CD1c-positive myeloid dendritic cell (primary cell): ENCODE measurements at regions not wholly inside any gene's neighbourhood (a gene's known extent, or its start where the extent isn't known, plus 50 kb on each side); places are given as distances from the start of the nearest gene placed in this dataset.
"Not testable (repeated sequence)": the region's sequence is repeated elsewhere in the genome, so short reads cannot be mapped to it uniquely, and the experiment has no call there.

Source experiments
- DNase-seq: peaks from one replicate; pipeline ENCODE4 v3.0.0-alpha.2; 2016; ENCODE audit errors: extremely low spot score

DNA sequence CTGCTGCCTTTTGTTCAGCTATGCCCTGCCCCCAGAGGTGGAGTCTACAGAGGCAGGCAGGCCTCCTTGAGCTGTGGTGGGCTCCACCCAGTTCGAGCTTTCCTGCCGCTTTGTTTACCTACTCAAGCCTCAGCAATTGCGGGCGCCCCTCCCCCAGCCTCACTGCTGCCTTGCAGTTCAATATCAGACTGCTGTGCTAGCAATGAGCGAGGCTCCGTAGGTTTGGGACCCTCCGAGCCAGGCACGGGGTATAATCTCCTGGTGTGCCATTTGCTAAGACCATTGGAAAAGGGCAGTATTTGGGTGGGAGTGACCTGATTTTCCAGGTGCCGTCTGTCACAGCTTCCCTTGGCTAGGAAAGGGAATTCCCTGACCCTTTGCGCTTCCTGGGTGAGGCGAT lies 51.9 kb downstream of the DIPK2A start:
- not testable (repeated sequence) for DNase-seq

DNA sequence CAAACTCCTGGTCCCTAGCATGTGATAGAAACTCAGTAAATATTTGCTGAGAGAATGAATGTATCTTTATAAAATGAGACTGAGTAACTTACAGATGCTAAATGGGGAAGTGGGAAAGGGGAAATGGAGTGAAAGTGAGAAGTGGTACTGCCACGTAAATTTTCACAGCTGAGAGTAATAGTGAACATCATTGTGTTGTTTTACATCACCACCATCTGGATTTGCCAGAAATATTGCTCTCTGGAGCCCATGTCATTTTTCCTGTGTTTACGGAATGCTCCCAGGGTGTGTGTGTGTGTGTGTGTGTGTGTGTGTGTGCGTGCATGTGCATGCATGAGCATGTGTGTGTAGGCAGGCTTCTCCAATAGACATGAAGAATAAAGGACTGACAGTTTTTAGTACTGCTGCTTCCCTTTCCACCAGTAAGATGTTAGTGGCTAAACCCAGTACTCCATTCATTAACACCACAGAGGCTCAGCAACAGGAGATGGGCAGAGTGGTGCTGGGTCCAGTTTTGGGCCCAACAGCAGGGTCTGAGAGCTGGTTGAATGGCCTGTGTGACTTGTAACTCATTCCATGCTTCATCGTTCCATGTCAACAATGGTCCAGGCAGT lies 57.3 kb downstream of the DIPK2A start:
- peak; percentile 80 for DNase-seq

DNA sequence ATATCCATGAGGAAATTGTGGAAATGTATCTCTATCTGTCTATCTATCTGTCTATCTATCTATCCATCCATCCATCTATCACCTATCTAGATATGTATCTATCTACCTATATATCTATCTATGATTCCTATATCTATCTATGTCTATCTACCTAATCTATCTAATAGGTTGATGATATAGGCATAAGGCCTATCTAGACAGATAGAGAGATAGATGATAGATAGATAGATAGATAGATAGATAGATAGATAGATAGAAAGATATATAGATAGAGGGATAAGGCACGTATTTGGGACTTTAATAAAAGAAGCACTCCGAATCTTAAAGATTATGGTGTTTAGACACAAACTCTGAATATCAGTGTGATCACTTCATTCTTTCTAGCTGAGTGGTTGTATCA lies 58.1 kb downstream of the DIPK2A start:
- DNase-seq: no peak

DNA sequence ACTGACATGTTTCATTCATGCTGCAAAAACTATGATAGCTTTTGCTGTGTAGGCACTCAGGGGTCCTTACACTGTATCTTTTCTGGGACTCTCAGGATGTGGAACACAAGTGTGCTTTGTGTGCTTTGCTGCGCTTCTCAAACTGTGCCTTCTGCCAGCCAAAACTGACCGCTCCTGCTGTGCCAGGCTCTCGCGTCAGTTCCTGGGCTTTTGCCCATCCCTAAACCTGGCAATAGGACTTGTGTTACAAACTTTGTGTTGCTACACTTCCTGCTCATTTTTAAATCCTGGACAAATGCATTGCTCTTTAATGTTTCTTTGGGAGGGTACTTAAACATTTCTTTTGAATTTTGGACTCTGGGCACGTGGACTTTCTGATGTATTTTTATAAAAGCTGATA lies 60.3 kb downstream of the DIPK2A start:
- DNase-seq: no peak

DNA sequence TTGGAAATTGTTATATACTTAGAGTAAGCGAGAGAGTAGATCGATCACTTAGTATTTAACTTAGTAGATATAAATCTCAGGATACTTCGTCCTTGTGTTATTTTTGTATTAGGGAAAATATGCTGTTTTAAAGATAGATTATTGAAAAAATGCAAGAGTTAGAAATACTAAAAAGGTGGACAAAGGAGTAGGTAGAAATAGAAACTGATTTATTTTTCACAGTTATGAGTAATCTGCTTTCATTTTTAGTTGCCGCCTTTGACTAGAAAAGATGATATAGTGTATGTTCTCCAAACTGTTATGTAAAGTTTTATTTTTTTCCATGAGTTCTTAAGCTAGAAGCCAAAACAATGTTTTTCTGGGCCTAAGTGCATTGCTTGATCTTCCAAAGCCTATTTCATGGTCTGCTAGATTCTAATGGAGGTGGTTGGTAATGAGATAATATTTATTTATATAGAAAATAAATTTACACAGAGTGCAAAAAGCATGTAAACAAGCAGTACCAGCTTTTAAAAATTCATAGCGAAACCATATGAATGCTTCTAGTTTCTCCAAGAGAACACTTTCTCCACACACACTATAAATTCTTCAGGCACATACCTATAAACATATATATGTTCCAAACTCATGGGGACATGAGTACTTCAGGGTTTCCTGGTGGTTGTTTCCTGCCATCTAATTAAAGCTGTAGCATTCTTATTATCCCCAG lies 61.1 kb downstream of the DIPK2A start:
- DNase-seq: no peak

DNA sequence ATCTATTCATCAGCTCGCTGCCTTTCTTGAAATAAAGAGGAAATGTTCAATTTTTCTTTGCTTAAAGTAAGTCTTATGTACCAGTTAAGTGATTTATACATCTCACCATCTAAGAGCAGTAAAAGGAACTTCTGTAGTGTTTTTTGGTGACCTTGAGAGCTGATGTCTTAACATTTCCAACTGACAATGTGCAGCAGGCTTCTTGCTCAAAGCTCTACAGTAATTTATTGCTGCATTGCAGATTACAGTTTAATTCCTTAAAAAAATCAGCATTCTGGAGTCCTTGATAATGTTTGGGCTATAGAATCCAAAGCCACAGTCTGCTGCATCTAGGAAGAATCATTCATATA lies 61.6 kb downstream of the DIPK2A start:
- no peak for DNase-seq

DNA sequence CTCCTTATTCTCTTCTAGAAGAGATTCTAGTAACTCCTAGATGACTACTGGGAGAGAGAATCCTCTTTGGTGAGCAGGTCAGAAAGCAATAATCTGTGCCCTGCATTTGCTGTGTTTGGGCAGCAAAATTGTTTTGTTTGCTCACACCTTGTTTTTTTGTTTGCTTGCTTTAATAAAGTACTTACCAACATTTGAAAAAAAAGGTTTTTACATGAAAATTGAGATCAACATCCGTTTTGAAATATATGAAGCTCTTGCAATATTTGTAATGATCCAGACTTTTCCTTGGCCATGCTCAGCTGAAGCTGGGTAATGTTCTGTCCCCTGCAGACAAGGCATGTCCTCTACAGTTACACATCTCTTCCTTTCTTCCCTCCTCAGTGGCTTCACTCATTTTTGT lies 62.2 kb downstream of the DIPK2A start:
- no peak for DNase-seq

DNA sequence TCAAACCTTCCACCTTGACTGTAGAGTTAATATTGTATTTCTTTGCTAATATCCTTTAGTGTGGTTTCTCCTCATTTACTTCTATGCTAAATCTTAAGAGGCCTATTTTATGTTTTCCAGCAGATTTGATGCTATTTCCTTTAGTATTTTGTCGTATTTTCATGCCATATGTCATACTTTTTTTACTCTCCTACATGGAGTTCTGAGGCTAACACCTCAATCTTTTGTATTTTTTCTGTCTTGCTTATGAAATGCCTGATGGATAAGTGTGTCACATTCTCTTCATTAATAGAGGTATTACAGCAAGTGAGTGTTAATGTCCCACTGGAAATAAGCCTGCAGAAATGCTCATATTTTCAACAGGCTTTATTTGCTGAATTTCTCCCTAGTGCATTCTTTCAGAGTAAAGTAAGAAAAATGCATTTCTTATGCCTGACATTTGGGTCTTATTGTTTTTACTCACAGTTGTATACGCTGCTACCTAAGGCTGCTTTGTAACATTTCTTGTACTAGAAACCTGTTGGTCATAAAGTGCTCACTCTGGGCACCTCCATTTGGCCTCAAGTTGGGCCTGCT lies 63.2 kb downstream of the DIPK2A start:
- no peak for DNase-seq

DNA sequence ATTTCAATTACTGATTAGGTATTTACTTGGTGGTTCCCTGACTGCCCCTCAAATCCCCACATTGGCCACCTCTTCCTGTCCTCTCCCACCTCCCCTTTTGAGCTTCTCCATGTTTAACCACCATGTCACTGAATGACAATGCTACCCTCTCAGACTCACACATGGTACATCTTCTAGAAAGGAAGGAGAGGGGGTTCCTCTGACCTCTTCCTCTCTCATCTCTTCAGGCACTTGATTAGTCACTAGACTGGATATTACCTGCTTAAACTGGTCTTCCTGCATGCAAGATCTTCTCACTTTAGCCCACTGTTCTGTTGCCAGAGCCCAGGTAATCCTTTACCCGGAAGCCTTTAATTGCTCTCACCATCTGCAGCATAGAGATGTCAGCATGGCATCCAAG lies 64.9 kb downstream of the DIPK2A start:
- no peak for DNase-seq

DNA sequence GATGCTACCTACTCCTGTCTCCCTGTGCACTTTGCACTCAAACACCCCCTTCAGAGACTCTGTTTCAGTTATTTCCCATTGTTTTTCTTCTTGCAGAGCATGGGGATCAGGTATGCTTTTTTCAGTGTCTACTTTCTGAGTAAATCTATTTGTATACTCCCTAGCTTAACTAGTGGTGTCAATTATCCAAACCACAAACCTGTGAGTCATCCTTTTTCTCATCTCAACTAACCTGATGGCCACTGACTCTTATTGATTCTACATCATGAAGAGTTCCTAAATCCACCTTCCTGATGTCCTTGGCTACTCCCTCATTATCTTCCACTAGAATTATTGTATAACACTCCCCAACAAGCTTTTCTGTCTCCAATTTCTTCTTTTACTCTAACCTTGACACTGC lies 68.0 kb downstream of the DIPK2A start:
- DNase-seq: no peak

DNA sequence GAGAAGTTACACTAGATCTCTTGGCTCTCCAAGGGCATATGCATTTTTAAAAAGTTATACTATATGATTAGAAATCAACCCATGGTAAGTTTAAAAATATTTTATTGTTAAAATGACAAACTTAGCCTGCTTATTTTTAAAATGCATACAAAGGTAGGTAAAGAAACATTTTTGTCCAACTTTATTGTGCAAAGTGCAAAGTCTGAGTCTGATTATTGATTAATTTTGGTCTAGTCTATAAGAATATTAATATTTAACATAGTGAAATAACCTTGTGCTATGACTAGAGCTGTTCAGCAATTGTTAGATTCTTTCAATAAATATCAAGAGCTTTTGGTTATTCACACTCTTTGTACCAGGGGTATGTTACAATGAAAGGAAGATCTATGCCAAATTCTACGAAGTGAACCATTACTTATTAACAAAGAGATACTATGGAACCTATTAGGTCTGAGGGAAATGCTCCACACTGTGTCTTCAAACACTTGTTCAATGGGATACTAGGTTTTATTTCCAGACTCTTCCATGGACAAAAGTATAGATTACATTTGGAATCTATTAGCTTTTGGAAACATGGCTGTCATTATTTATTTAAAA lies 70.4 kb downstream of the DIPK2A start:
- DNase-seq: no peak

DNA sequence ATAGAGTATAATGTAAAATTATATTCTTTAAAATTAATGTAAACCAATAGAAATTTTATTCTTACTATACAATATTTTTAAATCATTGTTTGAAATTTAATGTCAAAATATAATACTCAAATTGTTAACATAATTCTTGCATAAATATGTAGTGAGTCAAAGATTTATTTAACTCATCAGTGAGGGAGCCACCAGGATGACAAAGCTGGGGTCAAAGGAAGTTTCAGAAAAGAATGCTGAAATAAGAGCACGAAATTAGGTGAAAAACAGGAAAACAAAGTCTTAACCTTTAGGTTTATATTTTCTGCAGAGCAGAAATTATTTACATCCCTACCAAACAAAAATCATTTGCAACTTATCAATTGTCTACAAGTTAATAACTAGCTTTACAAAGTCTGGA lies 74.1 kb downstream of the DIPK2A start:
- DNase-seq: no peak

DNA sequence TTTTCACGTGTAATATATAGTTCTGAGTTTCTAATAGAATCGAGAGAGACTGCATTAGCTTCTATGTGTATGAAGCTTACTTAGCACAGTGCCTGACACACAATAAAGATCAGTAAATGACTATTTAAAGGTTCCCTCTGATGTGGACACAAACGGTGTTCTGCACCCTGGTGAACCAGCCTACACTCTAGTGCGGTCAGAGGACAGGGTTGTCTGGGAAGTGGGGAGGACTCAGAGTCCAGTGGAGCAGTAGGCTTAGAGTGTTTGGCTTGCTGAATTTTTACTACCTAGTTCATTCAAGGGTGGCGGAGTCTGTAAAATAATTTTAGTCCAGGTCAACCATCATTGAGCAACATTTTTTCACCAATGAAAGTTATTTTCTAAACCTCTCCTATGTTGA lies 77.8 kb downstream of the DIPK2A start:
- DNase-seq: no peak

DNA sequence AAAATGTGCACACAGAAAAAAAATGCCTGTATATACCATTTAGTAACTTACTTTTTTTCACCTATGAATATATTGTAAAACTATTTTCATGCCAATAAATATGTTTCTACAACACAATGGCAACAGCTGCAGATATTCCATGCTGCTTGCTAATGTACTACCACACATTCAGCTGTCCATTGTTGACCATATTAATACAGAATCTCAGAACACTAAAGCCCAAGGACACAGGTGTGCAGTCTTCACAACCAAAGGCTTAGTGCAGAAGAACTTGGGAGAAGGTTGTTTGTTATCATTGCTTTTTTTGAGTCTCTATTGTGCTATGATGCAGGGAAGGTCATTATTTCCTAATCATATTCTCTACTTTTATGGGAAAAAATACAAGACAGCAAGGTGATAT lies 79.6 kb downstream of the DIPK2A start:
- no peak for DNase-seq

DNA sequence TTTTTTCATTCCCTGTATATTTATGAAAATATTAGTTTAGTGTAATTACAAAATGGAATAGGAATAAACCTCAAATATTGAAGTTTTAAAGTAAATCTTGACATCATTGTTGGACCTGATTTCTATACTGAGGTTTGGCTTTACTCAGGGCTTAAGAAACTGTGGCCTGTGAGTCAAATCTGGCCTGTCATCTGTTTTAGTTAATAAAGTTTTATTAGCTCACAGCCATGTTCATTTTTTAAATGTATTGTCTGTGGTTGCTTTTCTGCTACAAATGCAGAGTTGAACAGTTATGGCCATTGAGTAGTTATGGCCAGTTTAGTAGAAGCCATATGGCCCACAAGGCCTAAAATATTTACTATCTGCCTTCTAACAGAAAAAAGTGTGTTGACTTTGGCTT lies 80.7 kb downstream of the DIPK2A start:
- DNase-seq: no peak

DNA sequence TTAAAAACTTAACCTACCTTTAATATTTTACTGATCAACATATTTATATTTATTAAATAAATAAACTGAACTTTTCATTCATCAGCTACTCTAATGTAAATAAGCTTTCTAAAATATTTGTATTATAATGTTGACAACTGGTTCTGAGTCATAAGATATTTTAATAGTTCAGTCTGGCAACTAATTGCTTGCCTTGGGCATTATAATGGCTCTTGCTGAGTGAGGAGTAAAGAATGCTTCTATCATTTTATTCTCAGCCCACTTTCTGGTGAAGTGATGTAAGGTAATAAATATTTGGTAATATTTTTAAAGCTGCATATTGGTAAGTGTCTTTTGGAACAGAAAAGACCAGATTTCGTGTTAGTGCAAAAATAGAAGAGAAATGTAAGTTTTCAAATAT lies 81.5 kb downstream of the DIPK2A start:
- no peak for DNase-seq

DNA sequence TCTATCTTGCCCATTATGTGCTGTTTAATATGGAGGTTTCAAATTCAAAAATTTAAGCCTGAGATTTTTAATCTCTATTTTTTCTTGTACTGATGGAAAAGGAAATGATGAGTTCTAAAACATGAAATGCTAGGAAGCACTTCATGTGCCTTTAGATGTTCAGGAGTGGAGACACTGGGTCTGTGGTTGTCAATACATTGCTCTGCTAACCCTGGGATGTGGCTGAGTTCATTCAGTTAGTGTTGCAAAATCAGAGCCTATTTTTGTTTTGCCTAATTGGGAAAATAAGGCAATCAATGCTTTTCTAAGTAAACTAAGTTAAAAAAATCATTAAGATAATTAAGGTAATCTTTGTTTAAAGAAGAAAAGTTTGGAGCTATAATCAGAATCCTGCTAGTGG lies 83.1 kb downstream of the DIPK2A start:
- DNase-seq: no peak

DNA sequence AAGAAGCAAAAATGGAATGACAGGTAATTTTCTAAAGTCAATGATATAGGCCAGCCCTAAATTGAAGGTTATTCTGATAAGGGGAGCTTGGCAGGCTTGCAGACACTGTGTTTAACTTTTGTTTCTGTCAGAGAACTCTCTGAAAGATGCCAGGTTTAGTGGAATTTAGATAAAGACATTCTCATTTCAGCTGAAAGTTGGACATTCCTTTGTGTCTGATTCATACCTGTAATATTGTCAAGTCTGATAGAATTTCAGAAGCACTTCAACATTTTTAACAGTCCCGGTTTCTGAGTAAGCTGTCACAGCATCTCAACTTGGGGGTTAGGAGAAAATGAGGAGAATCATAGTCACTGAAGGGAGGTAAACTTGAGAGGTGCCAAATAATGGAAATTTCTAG lies 84.0 kb downstream of the DIPK2A start:
- no peak for DNase-seq

DNA sequence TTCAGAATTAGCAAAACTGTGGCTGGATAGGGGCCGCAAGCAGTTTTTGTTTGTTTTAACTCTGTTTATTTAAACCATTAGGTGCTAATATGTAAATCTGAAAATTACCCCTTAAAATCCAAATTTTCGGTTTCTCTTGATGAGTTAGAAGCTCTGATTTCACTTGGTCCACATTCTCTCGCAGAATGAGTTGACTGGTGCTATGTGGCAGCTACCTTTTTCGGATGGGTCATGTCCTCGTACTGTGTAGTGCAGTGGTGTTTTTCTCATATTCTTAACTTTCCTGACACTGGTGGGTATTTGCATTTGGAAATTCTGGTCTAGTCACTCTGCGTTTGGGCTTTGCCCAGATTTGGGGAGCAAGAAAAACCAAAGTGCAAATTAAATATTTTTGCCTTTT lies 87.1 kb downstream of the DIPK2A start:
- no peak for DNase-seq

DNA sequence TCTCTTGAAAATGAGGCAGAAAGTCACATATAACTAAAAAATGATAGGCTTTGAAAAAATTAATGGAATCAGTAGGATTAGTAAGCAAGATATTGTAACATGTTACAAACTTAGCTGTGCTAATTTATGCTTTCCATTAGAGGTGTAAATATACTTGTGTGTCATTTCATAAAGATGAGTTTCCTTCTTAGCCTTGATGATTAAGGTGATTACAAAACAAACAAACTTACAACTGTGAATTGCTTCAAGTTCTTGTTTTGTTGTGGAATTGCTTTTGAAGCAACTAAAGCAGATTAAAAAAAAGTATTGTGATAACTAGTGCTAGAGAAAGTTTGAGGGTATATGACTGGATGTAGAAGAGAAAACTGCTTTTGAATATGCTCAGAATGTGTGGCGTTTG lies 87.9 kb downstream of the DIPK2A start:
- no peak for DNase-seq

DNA sequence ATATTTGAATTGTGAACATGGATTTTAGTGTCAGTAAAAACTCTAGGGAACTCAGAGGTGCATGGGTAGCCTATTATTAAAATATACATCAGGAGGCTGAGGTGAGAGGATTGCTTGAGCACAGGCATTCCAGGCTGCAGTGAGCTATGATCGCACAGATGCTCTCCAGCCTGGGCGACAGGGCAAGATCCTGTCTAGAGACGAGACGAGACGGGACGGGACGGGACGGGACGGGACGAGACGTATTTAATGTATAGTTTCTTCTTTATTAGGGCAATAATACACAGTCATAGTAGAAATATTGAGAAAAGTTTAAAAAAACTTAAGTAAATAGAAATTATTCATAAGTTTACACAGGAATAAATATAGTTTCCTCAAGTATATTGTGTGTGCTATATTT lies 89.3 kb downstream of the DIPK2A start:
- no peak for DNase-seq

DNA sequence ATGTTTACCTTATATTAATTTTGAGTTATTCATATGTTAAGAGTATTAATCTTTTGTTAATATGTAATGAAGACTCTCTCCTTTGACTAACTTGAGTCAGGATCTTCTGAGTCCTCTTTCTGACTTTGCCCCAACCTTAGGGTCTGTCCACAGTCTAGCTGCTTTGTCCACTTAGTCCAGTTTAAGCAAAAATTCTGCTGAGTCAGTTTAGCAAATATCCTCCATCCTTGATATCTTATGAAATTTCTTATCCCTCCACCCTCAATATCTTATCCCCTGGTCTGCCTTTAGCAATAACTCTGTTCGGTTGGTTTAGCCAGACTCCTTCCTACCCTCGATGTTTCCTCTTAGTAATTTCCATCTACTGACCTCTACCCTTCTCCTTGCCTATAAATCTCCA lies 91.7 kb downstream of the DIPK2A start:
- DNase-seq: no peak

DNA sequence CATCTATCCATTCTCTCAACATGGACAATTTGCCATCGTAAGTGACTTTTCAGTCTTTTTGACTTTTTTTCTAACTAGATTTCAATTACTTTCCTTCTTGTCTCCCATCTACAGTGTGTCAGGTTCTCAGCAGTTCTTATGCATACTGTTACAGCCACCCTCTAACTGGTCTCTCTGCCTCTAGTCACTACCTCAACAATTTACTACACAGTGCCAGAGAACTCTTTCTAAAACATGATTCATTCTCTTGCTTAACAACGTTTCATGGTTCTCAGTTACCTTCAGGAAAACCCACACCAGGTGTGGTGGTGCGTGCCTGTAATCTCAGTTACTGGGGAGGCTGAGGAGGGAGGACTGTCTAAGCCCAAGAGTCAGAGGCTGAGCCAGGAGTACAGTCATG lies 95.4 kb downstream of the DIPK2A start:
- DNase-seq: no peak
